ENCODE measurements at regions not wholly inside any gene's neighbourhood (a gene's known extent, or its start where the extent isn't known, plus 50 kb on each side); places are given as distances from the start of the nearest gene placed in this dataset.

DNA sequence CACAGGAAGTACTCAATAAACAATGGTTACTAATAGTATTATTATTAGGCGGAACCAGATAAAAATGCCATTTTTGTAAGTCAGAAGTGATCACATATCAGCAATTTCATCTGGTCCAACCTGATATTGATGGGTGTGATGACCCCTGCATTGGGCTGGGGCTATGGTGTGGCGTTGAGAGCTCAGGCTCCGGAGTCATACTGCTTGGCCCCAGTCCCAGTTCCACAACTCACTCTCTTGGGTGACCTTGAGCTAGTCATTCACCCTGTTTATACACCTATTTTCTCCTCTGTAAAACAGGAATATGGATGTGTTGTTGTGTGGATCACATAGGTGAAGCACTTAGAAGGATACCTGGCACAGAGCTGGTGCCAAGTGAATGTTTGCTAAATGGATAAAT, 229.4 kb upstream of the POU3F1 start:
- no peak for DNase-seq

DNA sequence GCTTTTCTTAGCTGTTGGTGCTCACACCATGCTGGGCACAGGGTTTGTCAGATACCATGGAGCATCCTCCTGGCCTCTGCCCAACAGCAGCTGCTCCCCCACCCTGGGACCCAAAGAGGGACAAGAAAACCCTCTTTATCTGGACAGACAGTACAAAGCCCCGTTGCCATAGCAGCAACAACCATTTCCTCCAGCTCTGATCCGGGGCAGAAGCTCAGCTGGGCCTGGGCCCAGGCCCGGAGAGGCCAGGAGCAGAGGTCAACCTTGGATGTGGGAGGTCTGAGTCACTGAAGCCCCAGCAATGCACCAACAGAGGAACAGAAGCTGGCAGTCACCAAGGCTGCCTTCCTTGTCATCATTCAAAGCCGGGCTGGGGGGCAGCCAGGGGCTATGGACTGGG, 228.4 kb upstream of the POU3F1 start:
- no peak for DNase-seq

DNA sequence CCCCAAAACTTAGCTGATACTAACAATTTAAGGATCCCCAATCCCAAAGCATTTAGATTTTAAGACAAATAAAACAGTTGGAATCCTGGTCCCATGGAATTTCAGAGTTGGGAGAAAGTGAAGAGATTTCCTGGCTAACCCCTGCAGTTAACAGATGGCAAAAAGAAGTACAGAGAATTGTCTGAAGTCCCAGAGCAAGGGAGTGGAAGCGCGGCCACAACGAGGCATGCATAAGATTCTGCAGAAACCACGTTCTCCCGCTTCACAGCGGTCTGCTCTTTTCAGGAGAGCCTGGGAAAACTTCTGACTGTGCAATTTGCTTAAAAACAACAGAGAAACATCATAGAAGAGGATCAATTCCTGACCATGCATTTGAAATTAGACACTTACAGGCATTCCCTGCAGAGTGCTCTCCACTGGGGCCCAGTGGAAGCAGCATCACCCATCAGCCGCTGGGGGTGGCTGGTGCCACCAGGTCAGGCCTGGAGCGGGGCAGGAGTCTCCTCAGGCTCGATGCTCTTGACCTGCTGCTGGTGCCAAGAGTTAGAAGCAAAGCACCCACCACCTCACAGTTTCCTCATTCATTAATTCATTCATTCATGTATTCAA, 226.7 kb upstream of the POU3F1 start:
- no peak for DNase-seq

DNA sequence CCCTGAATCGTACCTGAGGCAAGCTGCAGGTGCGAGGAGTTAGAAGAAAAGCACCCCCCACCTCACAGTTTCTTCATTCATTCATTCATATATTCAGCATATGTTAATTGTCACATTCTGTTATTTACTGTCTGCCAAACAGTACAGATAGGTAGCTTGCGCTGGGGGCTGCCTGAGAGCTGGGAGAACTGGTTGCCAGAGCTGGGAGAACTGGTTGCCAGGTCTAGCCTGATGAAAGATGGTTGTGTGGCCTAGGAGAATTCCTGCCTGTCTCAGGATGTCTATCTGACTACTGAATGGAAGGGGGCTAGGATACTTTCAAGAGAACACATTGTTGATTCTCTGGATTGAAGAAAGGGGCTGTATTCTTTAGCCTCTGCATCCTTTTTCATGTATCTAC, 225.9 kb upstream of the POU3F1 start:
- no peak for DNase-seq

DNA sequence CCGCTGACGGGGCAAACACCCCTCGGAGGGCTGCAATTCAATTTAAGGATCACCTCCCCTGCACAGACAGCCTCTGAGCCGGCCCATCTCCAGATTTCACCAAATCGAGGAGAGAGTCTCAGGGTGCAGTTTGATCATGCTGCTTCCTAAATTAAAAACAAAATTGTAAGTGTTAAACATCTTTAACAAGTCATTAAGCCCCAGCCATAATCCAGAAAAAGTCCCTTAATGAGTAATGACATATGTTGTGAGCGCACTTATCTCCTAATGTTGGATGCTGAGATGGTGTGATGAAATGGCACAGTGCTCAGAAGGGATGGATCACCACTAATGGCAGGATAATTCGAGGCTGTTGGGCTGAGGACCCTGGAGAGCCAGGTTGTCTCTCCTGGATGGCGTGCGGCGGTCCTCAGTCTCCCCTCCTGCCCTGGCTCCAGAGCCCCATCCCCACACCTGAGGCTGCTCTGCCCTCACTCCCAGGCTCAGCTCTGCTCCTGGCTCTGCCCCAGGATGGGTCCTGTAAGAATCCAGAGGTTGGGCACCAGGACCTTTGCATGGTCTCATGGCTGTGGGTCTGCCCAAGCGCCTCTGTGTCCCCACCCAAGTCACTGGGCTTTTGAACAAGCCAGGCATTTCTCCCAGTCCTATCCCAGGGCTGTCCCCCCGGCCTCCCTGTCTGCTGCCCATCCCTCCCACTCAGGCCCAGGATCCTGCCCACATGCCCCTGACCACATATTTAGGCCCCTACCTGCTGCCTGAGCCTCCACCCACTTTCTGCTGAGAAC, 224.4 kb upstream of the POU3F1 start:
- DNase-seq: no peak

DNA sequence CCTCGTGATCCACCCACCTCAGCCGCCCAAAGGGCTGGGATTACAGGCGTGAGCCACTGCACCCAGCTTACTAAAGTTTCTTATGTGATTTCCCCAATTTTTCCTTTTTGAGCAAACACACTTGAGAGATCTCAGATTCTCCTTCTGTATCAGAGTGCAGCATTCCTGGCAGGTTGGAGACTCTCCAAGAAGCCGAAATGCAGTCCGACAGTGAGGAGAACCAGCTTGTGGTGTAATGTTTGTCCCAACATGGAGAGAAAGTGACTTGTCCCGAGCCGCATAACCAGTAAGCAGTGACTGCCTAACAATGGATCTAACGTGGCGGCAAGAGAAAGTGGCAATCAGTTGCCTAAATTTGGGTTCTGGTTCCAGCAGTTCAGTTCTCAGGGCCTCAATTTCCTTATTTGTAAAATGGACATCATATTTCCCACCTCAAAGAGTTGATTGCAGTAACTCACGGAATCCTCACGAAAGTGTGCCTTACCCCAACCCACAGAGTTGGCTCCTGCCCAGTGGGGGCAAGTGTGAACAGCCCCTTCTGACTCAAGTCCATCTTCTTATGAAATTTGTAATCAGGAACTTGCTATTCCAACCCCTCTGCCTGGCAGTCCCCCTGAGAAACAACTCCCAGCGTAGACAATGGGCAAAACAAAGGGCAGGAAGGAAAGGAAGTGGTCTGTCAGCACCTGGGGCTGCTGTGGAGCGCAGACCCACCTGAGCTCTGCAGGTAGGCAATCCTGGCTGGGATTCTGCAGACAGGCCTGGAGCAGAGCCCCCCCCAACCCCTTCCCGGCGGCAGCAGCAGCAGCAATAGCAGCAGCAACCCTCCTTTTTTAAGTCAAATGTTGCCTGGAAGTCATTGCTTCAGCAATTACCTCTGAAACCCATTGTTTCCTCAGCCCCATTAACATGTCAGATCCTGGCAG, 223.6 kb upstream of the POU3F1 start:
- no peak for DNase-seq

DNA sequence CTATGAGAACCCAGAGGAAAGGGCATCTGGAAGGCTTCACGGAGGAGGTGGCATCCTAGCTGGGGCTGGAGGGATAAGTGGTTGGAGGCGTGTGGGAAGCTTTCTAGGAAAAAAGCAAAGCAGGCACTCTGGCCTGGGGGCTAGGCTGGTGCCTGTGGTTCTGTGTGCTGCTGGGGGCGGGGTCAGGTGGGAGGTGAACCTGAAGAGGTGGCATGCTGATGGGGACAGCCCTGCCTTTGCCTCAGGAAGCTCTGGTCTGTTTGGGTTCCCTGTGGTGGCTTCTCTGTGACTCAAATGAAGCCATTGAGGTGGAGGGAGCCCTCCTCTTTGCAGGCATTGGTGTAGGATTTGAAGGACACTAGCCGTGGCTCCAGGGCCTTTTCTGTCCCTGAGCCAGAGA, 221.6 kb upstream of the POU3F1 start:
- no peak for DNase-seq

DNA sequence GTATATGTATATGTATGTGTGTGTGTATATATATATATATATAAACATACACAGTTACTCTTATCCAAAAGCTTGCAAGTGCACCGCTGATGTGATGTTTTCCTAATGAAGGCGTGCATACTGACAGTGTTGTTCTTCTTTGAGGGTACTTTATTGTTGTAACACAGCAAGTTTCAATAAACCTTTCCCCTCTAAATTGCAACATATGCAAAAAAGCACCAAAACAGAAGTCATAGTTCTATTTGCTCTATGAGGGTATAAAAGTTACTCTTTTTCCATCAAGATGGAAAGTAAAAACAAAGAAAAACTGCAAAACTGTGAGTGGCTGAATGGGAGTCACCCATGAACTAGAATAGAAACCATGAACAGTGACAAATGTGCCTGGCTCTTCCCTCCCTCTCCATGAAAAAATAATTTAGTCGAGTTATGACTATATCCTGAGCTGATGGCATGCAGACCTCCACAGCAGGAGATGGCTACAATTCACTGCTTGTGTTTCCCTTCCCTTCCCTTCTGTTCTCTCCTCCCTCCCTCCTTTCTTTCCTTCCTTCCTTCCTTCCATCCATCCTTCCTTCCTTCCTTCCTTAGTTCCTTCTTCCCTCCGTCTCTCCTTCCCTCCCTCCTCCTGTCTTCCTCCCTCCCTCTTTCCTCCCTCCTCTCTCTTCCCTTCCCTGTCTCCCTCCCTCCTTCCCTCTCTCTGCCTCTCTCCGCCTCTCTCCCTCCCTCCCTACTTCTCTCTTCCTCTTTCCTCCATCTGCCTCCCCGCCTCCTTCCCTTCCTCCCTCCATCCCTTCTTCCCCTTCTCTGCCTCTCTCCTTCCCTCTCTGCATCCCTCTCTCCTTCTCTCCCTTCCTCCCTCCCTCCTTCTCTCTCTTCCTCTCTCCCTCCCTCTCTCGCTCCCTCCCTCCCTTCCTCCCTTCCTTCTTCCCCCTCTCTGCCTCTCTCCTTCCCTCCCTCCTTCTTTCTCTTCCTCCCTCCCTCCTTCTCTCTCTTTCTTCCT, 220.7 kb upstream of the POU3F1 start:
- DNase-seq: no peak

DNA sequence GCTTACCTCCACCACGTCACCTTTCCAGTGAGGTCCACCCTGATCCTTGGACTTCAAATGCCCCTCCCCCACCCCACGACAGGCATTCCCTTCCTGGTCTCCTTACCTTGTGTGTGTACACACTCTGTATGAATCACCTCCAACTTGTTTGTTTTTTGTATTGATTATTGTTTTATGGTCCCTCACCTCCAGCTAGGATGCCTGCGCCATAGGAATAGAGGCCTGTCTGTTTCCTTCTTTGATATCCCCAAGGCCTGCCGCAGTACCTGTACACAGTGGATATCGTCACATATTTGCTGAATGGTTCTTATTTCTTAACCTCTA, 219.6 kb upstream of the POU3F1 start:
- DNase-seq: no peak

DNA sequence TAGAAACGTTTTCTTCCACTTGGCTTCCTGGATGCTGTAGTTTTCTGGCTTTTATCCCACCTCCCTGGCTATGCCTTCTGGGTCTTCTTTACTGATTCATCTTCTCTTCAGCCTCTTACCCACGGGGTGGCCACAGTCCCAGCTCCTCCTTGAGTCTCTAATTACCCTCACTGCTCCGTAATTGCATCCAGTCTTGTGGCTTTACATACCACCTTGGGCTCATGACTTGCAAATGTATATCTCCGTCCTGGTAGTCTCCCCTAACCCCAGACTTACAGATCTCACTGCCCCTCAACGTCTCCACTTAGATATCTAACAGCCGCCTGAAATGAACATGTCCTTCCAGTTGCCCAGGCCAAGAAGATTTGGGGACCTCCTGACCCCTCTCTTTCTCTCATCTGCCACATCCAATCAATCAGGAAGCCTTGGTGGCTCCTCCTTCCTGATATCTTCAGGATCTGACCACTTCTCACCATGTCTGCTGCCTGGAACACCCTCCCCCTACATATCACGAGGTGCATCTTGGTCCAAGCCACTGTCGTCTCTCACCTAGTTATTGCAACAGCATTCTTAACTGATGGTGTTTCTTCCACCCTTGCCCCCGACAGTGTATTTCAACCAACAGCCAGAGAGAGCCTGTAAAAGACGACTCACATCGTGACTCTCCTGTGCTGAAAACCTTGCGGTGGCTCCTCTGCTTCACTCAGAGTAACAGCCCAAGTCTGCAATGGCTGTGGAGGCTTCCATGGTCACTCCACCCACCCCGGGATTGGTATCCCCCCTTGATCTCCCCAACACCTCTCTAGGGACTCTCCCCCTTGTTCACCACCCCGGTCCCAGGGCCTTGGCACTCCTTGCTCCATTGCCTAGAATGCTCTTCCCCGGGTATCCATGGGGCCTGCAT, 219.0 kb upstream of the POU3F1 start:
- no peak for DNase-seq

DNA sequence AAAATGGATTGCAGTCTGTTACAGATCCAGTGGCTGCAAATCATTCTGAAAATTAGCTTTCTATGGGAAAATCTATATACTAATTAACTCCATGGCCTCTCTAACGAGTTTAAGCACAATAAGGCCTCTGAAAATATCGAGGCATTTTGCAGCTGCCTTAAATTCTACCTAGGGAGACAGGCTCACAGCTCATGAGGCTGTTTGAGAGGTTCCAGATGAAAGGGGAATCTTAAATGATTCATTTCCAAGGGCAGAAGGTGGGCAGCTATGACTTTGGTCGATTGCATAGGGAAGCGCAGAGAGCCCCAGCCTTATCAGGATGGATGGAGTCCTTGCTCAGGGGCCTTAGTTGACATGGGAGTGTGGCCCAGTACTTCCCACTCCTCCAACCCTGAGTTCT, 216.8 kb upstream of the POU3F1 start:
- no peak for DNase-seq

DNA sequence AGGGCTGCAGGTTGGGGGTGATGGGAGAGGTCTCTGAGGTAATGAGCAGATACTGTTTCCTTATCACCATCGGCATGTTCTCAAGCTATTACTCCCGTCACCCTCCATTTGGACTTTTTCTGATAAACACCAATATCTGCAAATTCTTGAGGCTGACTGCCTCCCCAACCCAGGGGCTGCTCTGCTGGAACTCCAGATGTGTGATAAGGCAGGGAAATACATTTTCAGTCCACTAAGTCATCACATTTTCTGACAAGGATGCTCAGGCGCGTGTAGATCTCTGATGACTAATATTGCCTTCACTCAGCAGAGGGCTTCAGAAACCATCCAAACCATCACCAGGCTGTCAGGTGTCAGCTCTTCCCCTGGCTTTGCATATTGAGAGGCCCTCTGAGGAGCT, 215.0 kb upstream of the POU3F1 start:
- DNase-seq: no peak

DNA sequence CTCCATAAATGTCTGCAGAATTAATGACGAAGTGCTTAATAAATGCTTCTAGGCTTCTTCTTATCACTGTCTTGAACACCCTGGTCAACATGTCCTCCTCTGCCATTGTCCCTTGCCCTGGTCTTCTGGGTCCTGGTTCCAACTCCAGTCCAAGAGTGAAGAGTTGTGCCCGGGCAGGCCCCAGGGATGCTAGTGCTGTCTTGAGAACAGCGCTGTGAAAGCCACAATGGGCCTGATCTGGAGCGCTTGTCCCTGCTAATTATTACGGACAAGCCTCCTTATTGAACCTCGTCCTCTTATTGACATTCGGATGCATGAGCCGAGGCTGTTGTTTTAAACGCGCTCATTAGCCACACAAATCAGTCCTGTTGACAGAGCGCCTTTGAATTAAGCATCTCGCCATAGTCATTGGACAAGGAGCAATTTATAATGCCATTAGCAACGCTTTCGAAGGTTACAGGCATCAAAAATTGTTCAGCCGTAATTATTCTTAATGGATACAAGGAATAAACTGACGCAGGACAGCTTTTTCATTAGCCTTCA, 211.6 kb upstream of the POU3F1 start:
- DNase-seq: no peak

DNA sequence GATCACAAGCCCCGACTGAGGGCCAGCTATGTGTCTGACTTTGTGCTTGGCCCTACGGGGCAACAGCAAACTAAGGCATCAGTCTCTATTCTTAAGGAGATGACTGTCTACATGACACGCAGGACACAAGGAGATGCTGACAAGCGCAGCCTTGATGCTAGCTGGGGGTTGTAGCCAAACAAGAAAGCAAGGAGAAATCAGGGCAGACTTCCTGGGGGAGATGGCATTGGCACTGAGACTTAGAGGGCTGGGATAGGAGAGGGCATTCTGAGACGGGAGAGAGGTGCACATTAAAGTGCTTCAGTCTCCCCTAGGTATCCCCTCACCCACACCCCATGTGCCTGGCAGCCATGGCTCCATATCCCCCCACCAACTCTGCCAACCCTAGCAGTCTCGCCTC, 210.8 kb upstream of the POU3F1 start:
- DNase-seq: no peak

DNA sequence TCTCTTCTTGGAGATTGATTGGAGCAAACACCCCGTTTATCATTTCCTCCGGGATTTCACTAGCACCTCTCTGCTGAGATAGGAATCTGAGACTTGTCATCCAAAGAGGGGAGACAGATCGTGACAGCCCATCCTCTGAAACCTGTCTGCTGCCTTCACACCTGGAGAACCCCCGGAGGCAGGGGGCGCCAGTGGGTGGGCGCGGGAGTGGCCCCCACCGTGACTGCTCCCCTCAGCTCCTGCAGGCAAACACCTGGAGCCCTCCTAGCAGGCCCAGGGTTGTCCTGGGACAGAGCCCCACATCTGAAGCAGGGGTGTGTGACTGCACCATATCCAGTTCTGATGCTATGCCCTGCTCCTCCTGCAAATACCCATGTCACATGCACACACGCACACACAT, 209.5 kb upstream of the POU3F1 start:
- DNase-seq: no peak

DNA sequence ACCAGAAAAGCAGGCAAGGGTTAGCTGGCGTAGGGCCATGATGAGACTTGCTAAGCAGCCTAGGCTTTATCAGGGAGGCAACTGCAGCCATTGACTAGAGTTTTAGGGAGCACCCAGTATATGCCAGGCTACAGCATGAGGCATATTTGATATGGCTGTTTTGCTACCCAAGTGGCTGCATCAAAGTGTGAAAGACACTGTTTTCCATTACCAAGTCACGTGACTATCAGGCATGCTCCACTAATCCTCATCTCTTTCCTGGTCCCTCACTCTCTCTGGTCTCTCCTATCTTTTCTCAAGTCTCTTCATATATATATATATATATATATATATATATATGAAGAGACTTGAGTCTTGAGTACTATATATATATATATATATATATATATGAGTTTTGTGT, 206.7 kb upstream of the POU3F1 start:
- no peak for DNase-seq

DNA sequence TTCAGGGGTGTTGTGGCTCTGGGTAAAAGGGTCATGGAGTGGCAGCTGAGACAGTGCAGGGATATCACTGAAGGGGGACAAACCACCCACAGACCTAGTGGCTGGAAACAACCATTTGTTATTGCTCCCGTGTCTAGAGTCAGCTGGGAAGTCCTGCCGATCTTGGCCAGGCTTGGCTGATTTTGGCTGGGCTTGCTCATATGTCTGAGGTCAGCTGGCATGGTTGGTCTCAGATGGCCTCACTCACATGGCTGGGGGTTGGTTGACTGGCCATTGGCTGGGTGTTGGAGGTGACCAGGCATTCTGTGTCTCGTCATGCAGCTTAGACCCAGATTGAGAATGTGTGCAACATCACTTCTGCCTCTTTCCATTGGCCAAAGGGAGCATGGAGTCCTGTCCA, 203.8 kb upstream of the POU3F1 start:
- DNase-seq: no peak

DNA sequence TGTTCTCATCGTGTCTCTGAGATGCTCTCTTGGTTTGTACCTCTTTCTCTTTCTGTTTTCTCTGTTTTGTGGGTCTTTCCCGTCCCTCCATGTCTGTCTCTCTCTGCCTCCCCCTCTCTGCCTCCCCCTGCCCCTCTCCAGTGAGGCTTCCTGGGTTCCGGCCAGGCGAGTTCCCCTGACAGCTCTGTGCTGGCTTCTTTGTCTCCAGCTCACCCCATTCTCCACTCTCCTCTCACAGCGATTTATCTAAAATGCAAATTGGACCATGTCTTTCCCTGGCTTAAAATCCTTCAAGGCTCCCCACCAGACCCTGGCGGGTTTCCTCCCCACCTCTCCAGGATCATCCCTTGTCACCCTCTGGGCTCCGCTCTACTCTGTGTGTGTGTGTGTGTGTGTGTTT, 202.4 kb upstream of the POU3F1 start:
- DNase-seq: no peak

DNA sequence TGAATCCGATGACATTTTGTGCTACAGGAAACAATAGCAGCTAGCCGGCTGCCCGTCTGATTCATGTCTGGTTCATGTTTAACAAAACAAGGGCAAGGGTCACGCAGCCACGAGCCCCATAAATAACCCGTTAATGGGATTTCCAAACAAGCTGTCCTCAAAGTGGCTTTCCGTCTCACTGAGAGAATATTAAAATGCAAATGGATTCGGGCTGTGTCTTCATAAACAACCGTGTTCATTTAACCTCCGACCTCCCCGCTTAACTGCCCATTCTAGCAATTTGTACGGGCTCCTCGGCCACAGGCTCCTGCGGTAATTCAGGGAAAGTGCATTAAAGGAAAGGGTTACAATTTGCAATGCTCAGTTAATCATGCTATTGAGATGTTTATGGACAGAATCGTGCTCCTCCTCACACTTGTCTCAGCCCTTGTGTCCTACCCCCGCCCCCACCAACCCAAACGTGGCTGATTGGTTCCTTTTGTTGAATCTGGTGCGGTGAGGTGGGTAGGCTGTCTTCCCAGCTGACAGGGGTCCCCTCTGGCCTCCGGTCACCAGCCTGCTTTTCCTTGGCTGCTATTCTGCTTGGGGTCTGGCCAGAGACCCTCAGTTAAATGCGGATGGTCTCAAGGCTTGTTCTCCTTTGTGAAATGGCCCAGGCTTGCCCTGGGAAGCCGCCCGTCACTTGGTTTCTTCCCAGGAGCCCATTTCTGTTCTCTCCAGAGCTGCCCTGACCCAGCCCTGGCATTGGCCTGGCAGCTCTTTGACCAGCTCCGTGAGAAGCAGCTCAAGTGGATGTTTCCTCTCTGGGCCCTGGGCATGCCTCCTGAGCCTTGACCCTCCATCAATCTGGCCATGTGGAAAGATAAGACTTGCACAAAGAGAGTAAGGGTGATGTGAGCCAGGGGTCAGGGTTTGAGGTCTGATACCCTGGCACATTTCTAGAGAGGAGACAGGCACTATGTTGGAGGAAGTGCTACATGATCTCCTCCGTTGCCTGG, 200.7 kb upstream of the POU3F1 start:
- DNase-seq: no peak

DNA sequence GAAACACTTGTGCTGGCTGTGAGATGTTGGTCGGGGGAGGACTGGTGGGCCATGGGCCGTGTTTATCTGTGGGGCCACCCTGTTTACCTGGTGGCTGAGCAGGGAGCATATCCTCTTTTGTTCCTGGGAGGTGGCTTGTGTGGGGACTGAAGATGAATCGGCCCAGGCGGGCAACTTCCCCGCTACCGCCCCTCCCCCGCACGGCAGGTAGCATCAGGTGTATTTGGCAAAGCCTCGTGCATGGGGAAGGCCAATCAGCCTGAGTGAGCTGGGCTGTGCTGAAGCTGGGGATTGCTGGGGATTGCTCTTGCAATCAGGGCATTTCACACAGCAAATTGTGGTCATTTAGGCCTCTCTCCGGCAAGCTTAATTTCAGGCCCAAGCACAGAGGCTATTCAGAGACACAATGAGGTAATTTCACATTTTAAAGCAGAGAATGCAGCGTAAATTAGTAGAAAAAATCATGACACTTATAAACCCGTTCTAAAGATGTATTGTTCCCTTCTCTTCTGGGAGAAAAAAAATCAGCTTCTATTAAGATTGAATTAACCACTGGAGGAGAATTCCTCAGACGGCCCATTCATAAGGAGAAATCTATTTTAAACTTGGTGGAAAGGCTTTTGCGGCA, 197.7 kb upstream of the POU3F1 start:
- no peak for DNase-seq
